ENCODE measurements at regions not wholly inside any gene's neighbourhood (a gene's known extent, or its start where the extent isn't known, plus 50 kb on each side); places are given as distances from the start of the nearest gene placed in this dataset.

- H3K27ac Mint-ChIP-seq, result no peak overlapping the region
- no peak overlapping the region for H3K4me3 Mint-ChIP-seq
- H3K4me1 Mint-ChIP-seq, result peaks cover 23% of the 10 kb centered on the region
- ChIA-PET CTCF (no interaction called here), POLR2A (no interaction called here)
- ATAC-seq (no peak), DNase-seq (ENCODE audit: low spot score) (no peak)
- peaks cover 2% of the 10 kb centered on the region; the same call in 1 of the 2 replicates for H3K36me3 Mint-ChIP-seq
- TF ChIP-seq ZNF671 (CRISPR knock-in tag; IDR thresholded peaks at IDR 0.05) (no peak), SP1 (CRISPR knock-in tag; conservative IDR thresholded peaks at IDR 0.05) (no peak), ZNF138 (CRISPR knock-in tag; conservative IDR thresholded peaks at IDR 0.05) (no peak), MAX (CRISPR knock-in tag; IDR thresholded peaks at IDR 0.05) (no peak), ETV6 (CRISPR knock-in tag; IDR thresholded peaks at IDR 0.05) (no peak), AFF4 (CRISPR knock-in tag; IDR thresholded peaks at IDR 0.05; ENCODE audit: borderline replicate concordance) (no peak), ZNF317 (CRISPR knock-in tag; IDR thresholded peaks at IDR 0.05; ENCODE audit: borderline replicate concordance, low read depth) (no peak), ZNF396 (CRISPR knock-in tag; IDR thresholded peaks at IDR 0.05; ENCODE audit: borderline replicate concordance) (no peak), GTF2I (CRISPR knock-in tag; conservative IDR thresholded peaks at IDR 0.05) (no peak), NFYB (CRISPR knock-in tag; conservative IDR thresholded peaks at IDR 0.05; ENCODE audit: low read depth) (no peak), E2F5 (CRISPR knock-in tag; IDR thresholded peaks at IDR 0.05) (no peak)
- TF ChIP-seq, protein P1, sequence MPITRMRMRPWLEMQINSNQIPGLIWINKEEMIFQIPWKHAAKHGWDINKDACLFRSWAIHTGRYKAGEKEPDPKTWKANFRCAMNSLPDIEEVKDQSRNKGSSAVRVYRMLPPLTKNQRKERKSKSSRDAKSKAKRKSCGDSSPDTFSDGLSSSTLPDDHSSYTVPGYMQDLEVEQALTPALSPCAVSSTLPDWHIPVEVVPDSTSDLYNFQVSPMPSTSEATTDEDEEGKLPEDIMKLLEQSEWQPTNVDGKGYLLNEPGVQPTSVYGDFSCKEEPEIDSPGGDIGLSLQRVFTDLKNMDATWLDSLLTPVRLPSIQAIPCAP (CRISPR knock-in tag; IDR thresholded peaks at IDR 0.05), result no peak
- TF ChIP-seq, protein P2, sequence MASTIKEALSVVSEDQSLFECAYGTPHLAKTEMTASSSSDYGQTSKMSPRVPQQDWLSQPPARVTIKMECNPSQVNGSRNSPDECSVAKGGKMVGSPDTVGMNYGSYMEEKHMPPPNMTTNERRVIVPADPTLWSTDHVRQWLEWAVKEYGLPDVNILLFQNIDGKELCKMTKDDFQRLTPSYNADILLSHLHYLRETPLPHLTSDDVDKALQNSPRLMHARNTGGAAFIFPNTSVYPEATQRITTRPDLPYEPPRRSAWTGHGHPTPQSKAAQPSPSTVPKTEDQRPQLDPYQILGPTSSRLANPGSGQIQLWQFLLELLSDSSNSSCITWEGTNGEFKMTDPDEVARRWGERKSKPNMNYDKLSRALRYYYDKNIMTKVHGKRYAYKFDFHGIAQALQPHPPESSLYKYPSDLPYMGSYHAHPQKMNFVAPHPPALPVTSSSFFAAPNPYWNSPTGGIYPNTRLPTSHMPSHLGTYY (CRISPR knock-in tag; IDR thresholded peaks at IDR 0.05), result no peak
- TF ChIP-seq, protein P3, sequence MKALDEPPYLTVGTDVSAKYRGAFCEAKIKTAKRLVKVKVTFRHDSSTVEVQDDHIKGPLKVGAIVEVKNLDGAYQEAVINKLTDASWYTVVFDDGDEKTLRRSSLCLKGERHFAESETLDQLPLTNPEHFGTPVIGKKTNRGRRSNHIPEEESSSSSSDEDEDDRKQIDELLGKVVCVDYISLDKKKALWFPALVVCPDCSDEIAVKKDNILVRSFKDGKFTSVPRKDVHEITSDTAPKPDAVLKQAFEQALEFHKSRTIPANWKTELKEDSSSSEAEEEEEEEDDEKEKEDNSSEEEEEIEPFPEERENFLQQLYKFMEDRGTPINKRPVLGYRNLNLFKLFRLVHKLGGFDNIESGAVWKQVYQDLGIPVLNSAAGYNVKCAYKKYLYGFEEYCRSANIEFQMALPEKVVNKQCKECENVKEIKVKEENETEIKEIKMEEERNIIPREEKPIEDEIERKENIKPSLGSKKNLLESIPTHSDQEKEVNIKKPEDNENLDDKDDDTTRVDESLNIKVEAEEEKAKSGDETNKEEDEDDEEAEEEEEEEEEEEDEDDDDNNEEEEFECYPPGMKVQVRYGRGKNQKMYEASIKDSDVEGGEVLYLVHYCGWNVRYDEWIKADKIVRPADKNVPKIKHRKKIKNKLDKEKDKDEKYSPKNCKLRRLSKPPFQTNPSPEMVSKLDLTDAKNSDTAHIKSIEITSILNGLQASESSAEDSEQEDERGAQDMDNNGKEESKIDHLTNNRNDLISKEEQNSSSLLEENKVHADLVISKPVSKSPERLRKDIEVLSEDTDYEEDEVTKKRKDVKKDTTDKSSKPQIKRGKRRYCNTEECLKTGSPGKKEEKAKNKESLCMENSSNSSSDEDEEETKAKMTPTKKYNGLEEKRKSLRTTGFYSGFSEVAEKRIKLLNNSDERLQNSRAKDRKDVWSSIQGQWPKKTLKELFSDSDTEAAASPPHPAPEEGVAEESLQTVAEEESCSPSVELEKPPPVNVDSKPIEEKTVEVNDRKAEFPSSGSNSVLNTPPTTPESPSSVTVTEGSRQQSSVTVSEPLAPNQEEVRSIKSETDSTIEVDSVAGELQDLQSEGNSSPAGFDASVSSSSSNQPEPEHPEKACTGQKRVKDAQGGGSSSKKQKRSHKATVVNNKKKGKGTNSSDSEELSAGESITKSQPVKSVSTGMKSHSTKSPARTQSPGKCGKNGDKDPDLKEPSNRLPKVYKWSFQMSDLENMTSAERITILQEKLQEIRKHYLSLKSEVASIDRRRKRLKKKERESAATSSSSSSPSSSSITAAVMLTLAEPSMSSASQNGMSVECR (CRISPR knock-in tag; IDR thresholded peaks at IDR 0.05; ENCODE audit: borderline replicate concordance), result no peak
- TF ChIP-seq, protein P4, sequence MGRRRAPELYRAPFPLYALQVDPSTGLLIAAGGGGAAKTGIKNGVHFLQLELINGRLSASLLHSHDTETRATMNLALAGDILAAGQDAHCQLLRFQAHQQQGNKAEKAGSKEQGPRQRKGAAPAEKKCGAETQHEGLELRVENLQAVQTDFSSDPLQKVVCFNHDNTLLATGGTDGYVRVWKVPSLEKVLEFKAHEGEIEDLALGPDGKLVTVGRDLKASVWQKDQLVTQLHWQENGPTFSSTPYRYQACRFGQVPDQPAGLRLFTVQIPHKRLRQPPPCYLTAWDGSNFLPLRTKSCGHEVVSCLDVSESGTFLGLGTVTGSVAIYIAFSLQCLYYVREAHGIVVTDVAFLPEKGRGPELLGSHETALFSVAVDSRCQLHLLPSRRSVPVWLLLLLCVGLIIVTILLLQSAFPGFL (CRISPR knock-in tag; IDR thresholded peaks at IDR 0.05; ENCODE audit: borderline replicate concordance), result no peak
- peaks cover 6% of the 10 kb centered on the region for H3K9me3 Mint-ChIP-seq
- no peaks in the 10 kb centered on the region; the same call in 1 of the 2 replicates for H3K27me3 Mint-ChIP-seq (ENCODE audit: low read depth)
Measured at GRCh38 chr16:52643006-52643405, 96.1 kb upstream of the TOX3 start.

All from WTC11 (cell line).